NT2/D1 (cell line): ENCODE measurements at regions not wholly inside any gene's neighbourhood (a gene's known extent, or its start where the extent isn't known, plus 50 kb on each side); places are given as distances from the start of the nearest gene placed in this dataset.

ENCODE experiments used
- SUZ12 ChIP-seq: IDR thresholded peaks from 2 replicates; pipeline ENCODE4 v1.6.1; 2011; ENCODE audit not compliant: insufficient read length, insufficient read depth; ENCODE audit errors: extremely low read depth
- YY1 ChIP-seq: IDR thresholded peaks from 2 replicates; pipeline ENCODE4 v1.6.1; 2011; ENCODE audit not compliant: insufficient read length, insufficient read depth
- ZNF274 ChIP-seq: IDR thresholded peaks from 2 replicates; pipeline ENCODE4 v1.6.1; 2011; ENCODE audit warnings: mild to moderate bottlenecking, low read depth, low read length

DNA sequence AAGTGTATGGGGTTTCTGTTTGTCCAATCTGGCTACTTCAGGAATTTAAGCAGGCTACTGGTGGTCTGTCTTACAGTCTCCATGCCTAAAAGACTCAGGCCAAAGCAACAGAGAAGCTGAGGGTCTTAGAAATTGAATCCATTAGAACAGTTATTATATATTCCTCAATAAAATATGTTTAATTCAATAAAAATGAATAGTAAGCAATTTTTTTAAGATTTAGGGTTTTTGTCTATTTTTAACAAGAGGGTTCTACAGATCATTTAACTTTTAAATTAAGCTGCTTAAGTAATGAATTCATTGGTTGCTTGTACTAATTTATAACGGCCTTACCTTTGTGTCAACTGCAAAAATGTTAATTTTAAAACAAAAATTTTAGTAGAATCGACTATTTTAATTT, 832.6 kb upstream of the SLC39A10 start:
- no peak for TF ChIP-seq YY1
- no peak for TF ChIP-seq SUZ12
- no peak for TF ChIP-seq ZNF274
